Parathyroid adenoma (tissue), 2 donors: ENCODE measurements at regions not wholly inside any gene's neighbourhood (a gene's known extent, or its start where the extent isn't known, plus 50 kb on each side); places are given as distances from the start of the nearest gene placed in this dataset.

Experiments used
- H2AFZ ChIP-seq: fragments of 300-600 bp; sonication (generic); one replicate; pipeline ENCODE4 v1.7.0; 2017; ENCODE audit warnings: antibody characterized with exemption, mild to moderate bottlenecking
- H3K27ac ChIP-seq: fragments of 300-600 bp; sonication (generic); one replicate; pipeline ENCODE4 v1.7.0; 2017
- H3K27me3 ChIP-seq: fragments of 300-600 bp; sonication (generic); one replicate; pipeline ENCODE4 v1.7.0; 2017; ENCODE audit warnings: low read length; ENCODE audit not compliant: control insufficient read depth, insufficient read depth
- H3K36me3 ChIP-seq: fragments of 300-600 bp; sonication (generic); one replicate; pipeline ENCODE4 v1.7.0; 2017; ENCODE audit warnings: low read length; ENCODE audit not compliant: control insufficient read depth, insufficient read depth
- H3K4me1 ChIP-seq: fragments of 300-600 bp; sonication (generic); one replicate; pipeline ENCODE4 v1.7.0; 2017; ENCODE audit warnings: control low read depth
- H3K4me2 ChIP-seq: fragments of 300-600 bp; sonication (generic); one replicate; pipeline ENCODE4 v1.7.0; 2017; ENCODE audit warnings: low read length
- H3K4me3 ChIP-seq: fragments of 300-600 bp; sonication (generic); one replicate; pipeline ENCODE4 v1.7.0; 2017; ENCODE audit warnings: low read depth, low read length
- H3K79me2 ChIP-seq: fragments of 300-600 bp; sonication (generic); one replicate; pipeline ENCODE4 v1.7.0; 2017; ENCODE audit warnings: control low read depth
- H3K9ac ChIP-seq: fragments of 300-600 bp; sonication (generic); one replicate; pipeline ENCODE4 v1.7.0; 2017; ENCODE audit warnings: mild to moderate bottlenecking
- H3K9me3 ChIP-seq: fragments of 300-600 bp; sonication (generic); one replicate; pipeline ENCODE4 v1.7.0; 2017; ENCODE audit warnings: low read length; ENCODE audit not compliant: control insufficient read depth
- CTCF ChIP-seq: fragments of 300-600 bp; sonication (generic); IDR thresholded peaks from one replicate; pipeline ENCODE4 v1.7.0; 2017; ENCODE audit warnings: antibody characterized with exemption, mild to moderate bottlenecking
- donor health status: primary hyperparathyroidism.

GRCh38 chr10:63883861-63884260, 362.7 kb downstream of the REEP3 start:
- Histone ChIP-seq H3K27me3 (no peaks in the 10 kb centered on the region), H3K9ac (no peak overlapping the region), H3K4me3 (no peak overlapping the region), H2AFZ (no peak overlapping the region), H3K79me2 (no peaks in the 10 kb centered on the region), H3K36me3 (no peaks in the 10 kb centered on the region), H3K4me1 (no peaks in the 10 kb centered on the region), H3K9me3 (no peaks in the 10 kb centered on the region), H3K27ac (no peak overlapping the region), H3K4me2 (no peak overlapping the region)
- no peak for TF ChIP-seq CTCF

GRCh38 chr10:63884426-63884825, 363.2 kb downstream of the REEP3 start:
- Histone ChIP-seq H3K36me3 (no peaks in the 10 kb centered on the region), H3K9ac (no peak overlapping the region), H3K4me1 (no peaks in the 10 kb centered on the region), H3K79me2 (no peaks in the 10 kb centered on the region), H3K27me3 (no peaks in the 10 kb centered on the region), H3K27ac (no peak overlapping the region), H3K4me2 (no peak overlapping the region), H3K4me3 (no peak overlapping the region), H3K9me3 (no peaks in the 10 kb centered on the region), H2AFZ (no peak overlapping the region)
- no peak for TF ChIP-seq CTCF

DNA sequence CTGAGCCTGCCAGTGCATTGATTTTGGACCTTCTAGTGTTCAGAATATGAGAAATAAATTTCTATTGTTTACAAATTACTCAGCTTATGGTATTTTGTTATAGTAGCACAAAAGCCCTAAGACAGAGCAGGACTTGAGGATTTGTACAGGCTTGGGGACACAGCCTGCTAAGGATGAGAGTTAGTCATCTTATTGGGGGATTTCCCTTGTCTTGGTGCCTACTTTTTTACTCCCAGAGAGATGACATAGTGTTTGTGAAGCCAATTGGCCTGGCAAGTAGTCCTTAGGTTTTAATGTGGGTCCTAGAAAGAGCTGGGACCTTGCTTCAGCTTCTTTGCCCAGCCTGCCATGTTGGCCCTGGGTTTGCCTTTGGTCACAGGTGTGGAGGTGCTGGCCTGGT, 364.0 kb downstream of the REEP3 start:
- Histone ChIP-seq H3K4me1 (no peaks in the 10 kb centered on the region), H3K27ac (no peak overlapping the region), H3K36me3 (no peaks in the 10 kb centered on the region), H3K4me2 (no peak overlapping the region), H3K4me3 (no peak overlapping the region), H2AFZ (no peak overlapping the region), H3K79me2 (no peaks in the 10 kb centered on the region), H3K9me3 (no peaks in the 10 kb centered on the region), H3K27me3 (no peaks in the 10 kb centered on the region), H3K9ac (no peak overlapping the region)
- TF ChIP-seq CTCF, result no peak

GRCh38 chr10:63886281-63887022, 365.3 kb downstream of the REEP3 start:
- no peak overlapping the region for H3K9ac ChIP-seq
- TF ChIP-seq CTCF, result no peak

DNA sequence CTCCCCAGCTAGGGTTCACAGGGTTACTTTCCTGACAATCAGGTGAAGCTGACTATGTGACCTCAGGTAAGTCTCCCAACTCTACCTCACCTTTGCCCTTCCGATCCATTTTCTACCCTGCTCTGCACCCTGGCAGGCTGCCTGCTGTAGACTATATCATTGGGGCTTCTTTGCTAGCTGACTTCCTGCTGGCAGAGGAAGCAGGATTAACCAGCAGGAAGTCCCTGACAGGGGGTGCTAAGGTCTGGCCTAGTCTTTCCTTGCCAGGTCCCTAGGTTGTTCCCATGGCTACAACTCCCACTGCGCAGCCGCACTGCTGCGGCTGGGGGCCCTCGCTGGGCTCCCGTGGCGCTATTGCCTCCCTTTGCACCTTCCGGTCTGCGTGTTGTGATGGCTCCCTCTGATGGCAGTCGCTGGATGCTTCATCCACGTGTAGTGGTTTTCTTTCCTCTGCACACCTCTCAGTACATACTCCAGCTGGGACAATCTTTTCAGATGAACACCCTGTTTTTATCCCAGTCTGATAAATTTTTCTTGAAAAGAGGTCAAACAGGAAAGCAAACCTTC, 365.9 kb downstream of the REEP3 start:
- Histone ChIP-seq H2AFZ (peak overlapping the region; percentile 13), H3K4me3 (no peak overlapping the region), H3K79me2 (no peaks in the 10 kb centered on the region), H3K4me1 (no peaks in the 10 kb centered on the region), H3K9me3 (no peaks in the 10 kb centered on the region), H3K27ac (no peak overlapping the region), H3K27me3 (no peaks in the 10 kb centered on the region), H3K9ac (no peak overlapping the region), H3K36me3 (no peaks in the 10 kb centered on the region), H3K4me2 (no peak overlapping the region)
- TF ChIP-seq CTCF, result no peak

More at GRCh38 chr10:63886281-63887022, 365.3 kb downstream of the REEP3 start:
- Histone ChIP-seq H3K9me3 (no peaks in the 10 kb centered on the region), H3K27ac (no peak overlapping the region), H3K4me1 (no peaks in the 10 kb centered on the region), H3K79me2 (no peaks in the 10 kb centered on the region), H3K27me3 (no peaks in the 10 kb centered on the region), H3K4me2 (no peak overlapping the region), H3K4me3 (no peak overlapping the region), H2AFZ (no peak overlapping the region), H3K36me3 (no peaks in the 10 kb centered on the region)
